ENCODE measurements at regions not wholly inside any gene's neighbourhood (a gene's known extent, or its start where the extent isn't known, plus 50 kb on each side); places are given as distances from the start of the nearest gene placed in this dataset.

DNA sequence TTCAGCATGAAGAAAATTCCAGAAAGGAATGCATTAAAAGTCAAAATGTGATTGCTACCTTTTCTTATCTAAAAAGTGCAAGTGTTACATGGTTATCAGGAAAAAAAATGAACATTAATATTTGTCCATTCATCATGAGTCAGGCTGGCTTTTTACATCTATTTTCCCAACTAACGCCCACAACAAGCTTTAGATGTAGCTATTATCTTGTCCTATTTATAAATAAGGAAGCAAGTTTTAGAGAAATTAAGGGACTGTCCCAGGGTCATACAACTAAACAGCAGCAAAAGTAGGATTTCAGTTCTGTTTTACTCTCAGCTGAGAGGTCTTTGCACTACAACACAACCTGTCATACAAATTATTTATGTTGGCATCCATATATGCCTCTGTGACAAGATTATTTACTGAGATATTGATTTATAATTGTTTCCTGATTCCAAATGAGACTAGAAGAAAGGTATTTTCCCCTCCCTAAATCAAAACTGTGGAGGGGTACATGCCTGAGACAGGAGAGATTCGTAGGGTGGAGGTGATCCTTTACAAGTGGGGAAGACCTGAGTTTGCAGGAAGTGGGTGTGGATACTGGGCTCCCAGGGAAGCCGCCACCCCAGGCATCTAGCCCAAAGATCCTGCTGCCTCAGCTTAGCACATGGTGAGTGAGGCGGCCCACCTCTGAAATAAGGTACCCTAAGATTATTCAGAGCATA, 57.2 kb upstream of the ARID5B start:
- H3K27ac ChIP-seq = no peak overlapping the region
- H3K9me3 ChIP-seq = no peaks in the 10 kb centered on the region
- no peak for DNase-seq
- H3K27me3 ChIP-seq = no peaks in the 10 kb centered on the region
- no peak overlapping the region for H3K4me3 ChIP-seq
- intact Hi-C loops (cut with DNase I) = no loop called here
- WGBS, 3 donors = 80 to 87% (median 84%) methylated on average over 4 of the region's 4 CpGs
- TF ChIP-seq EP300 (IDR thresholded peaks at IDR 0.05) = no peak
- TF ChIP-seq POLR2A (IDR thresholded peaks at IDR 0.05) = no peak
- TF ChIP-seq, protein P1, sequence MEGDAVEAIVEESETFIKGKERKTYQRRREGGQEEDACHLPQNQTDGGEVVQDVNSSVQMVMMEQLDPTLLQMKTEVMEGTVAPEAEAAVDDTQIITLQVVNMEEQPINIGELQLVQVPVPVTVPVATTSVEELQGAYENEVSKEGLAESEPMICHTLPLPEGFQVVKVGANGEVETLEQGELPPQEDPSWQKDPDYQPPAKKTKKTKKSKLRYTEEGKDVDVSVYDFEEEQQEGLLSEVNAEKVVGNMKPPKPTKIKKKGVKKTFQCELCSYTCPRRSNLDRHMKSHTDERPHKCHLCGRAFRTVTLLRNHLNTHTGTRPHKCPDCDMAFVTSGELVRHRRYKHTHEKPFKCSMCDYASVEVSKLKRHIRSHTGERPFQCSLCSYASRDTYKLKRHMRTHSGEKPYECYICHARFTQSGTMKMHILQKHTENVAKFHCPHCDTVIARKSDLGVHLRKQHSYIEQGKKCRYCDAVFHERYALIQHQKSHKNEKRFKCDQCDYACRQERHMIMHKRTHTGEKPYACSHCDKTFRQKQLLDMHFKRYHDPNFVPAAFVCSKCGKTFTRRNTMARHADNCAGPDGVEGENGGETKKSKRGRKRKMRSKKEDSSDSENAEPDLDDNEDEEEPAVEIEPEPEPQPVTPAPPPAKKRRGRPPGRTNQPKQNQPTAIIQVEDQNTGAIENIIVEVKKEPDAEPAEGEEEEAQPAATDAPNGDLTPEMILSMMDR (IDR thresholded peaks at IDR 0.05) = no peak
- no peaks in the 10 kb centered on the region for H3K4me1 ChIP-seq (ENCODE audit: insufficient read depth)
- H3K36me3 ChIP-seq = no peaks in the 10 kb centered on the region

- Histone ChIP-seq H3K4me3 (no peak overlapping the region), H3K27ac (no peak overlapping the region), H3K36me3 (no peaks in the 10 kb centered on the region), H3K27me3 (no peaks in the 10 kb centered on the region), H3K4me1 (ENCODE audit: insufficient read depth) (no peaks in the 10 kb centered on the region), H3K9me3 (no peaks in the 10 kb centered on the region)
- 94 to 97% (median 97%) methylated on average over 2 of the region's 2 CpGs for WGBS, 3 donors
- DNase-seq = no peak
- intact Hi-C loops (cut with DNase I) = no loop called here
- no peak for TF ChIP-seq POLR2A (IDR thresholded peaks at IDR 0.05)
- TF ChIP-seq, protein P1 (IDR thresholded peaks at IDR 0.05) = no peak
- TF ChIP-seq EP300 (IDR thresholded peaks at IDR 0.05) = no peak
Observed at GRCh38 chr10:61845196-61845949, 56.1 kb upstream of the ARID5B start.

DNA sequence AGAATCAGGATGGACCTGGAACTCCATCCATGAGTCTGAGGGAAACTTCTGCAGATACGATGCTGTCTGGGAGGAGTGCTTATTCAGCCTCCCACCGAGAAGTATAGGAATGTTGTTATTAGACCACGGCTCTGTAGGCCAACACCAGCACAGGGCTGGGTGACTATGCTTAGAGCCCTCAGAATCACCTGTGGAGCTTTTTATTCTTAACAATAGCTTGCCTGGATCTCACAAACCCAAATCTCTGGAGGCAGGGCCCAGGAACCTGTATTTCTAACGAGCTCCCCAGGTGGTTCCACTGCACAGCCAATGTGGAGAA, 55.6 kb upstream of the ARID5B start:
- WGBS, 3 donors = 81 to 88% (median 83%) methylated on average over 4 of the region's 4 CpGs
- no peaks in the 10 kb centered on the region for H3K27me3 ChIP-seq
- no peak for DNase-seq
- intact Hi-C loops (cut with DNase I) = no loop called here
- TF ChIP-seq POLR2A (IDR thresholded peaks at IDR 0.05) (no peak), EP300 (IDR thresholded peaks at IDR 0.05) (no peak)
- TF ChIP-seq, protein P1 (IDR thresholded peaks at IDR 0.05) = no peak
- H3K36me3 ChIP-seq = no peaks in the 10 kb centered on the region
- no peaks in the 10 kb centered on the region for H3K4me1 ChIP-seq (ENCODE audit: insufficient read depth)
- no peaks in the 10 kb centered on the region for H3K9me3 ChIP-seq
- no peak overlapping the region for H3K27ac ChIP-seq
- no peak overlapping the region for H3K4me3 ChIP-seq

- no peak overlapping the region for H3K27ac ChIP-seq
- no peaks in the 10 kb centered on the region for H3K27me3 ChIP-seq
- no peak for DNase-seq
- H3K9me3 ChIP-seq = no peaks in the 10 kb centered on the region
- intact Hi-C loops (cut with DNase I) = no loop called here
- no peaks in the 10 kb centered on the region for H3K4me1 ChIP-seq (ENCODE audit: insufficient read depth)
- TF ChIP-seq POLR2A (IDR thresholded peaks at IDR 0.05) (no peak), EP300 (IDR thresholded peaks at IDR 0.05) (no peak)
- TF ChIP-seq, protein P1 (IDR thresholded peaks at IDR 0.05) = no peak
- 84 to 96% (median 96%) methylated on average over 5 of the region's 5 CpGs for WGBS, 3 donors
- no peaks in the 10 kb centered on the region for H3K36me3 ChIP-seq
- no peak overlapping the region for H3K4me3 ChIP-seq
Observed at GRCh38 chr10:61846370-61847031, 55.0 kb upstream of the ARID5B start.
